Mammary epithelial cell (primary cell): ENCODE measurements at regions not wholly inside any gene's neighbourhood (a gene's known extent, or its start where the extent isn't known, plus 50 kb on each side); places are given as distances from the start of the nearest gene placed in this dataset.
"Not testable (repeated sequence)": the region's sequence is repeated elsewhere in the genome, so short reads cannot be mapped to it uniquely, and the experiment has no call there.

Experiments
- CTCF ChIP-seq, 2 donors: IDR thresholded peaks in 1 of 2; conservative IDR thresholded peaks in 1 of 2; 2 replicates each; pipeline ENCODE4 v1.5.1; 2011 to 2012; ENCODE audit warnings: inconsistent platforms in 2 of 2, low read length in 2 of 2, mild to moderate bottlenecking in 2 of 2, control low read depth in 1 of 2, low read depth in 1 of 2; ENCODE audit not compliant: insufficient read depth in 1 of 2; ENCODE audit errors: extremely low read depth in 1 of 2
- EZH2 ChIP-seq: IDR thresholded peaks from 2 replicates; pipeline ENCODE4 v1.6.1; 2012; ENCODE audit warnings: low read length, inconsistent platforms, borderline replicate concordance

GRCh38 chr10:18917431-18917830 lies 131.2 kb upstream of the MALRD1 start:
- not testable (repeated sequence) for TF ChIP-seq EZH2; CTCF (conservative IDR thresholded peaks at IDR 0.05 in 1 of 2, IDR thresholded peaks at IDR 0.05 in 1 of 2; ENCODE audit: extremely low read depth in 1 of 2, insufficient read depth in 1 of 2, low read depth in 1 of 2, low read length in 2 of 2)
